ENCODE measurements at regions not wholly inside any gene's neighbourhood (a gene's known extent, or its start where the extent isn't known, plus 50 kb on each side); places are given as distances from the start of the nearest gene placed in this dataset.
"Not testable (repeated sequence)": the region's sequence is repeated elsewhere in the genome, so short reads cannot be mapped to it uniquely, and the experiment has no call there.

- DNase-seq, result no peak
- TF ChIP-seq POLR2A (IDR thresholded peaks at IDR 0.05; ENCODE audit: low read length), result no peak
- TF ChIP-seq GATA1 (IDR thresholded peaks at IDR 0.05; ENCODE audit: low read depth, low read length), result no peak
These were observed 95.1 kb upstream of the ZPLD1 start for GRCh38 chr3:102339671-102340070.

GRCh38 chr3:102346897-102347296 lies 87.9 kb upstream of the ZPLD1 start:
- no peak for DNase-seq
- no peak for TF ChIP-seq GATA1 (IDR thresholded peaks at IDR 0.05; ENCODE audit: low read depth, low read length)
- no peak for TF ChIP-seq POLR2A (IDR thresholded peaks at IDR 0.05; ENCODE audit: low read length)

GRCh38 chr3:102348904-102349303 lies 85.9 kb upstream of the ZPLD1 start:
- no peak for DNase-seq

GRCh38 chr3:102353148-102353547 lies 81.7 kb upstream of the ZPLD1 start:
- DNase-seq, result no peak
- TF ChIP-seq GATA1 (IDR thresholded peaks at IDR 0.05; ENCODE audit: low read depth, low read length) (no peak), POLR2A (IDR thresholded peaks at IDR 0.05; ENCODE audit: low read length) (no peak)

More at GRCh38 chr3:102348904-102349303, 85.9 kb upstream of the ZPLD1 start:
- no peak for TF ChIP-seq POLR2A (IDR thresholded peaks at IDR 0.05; ENCODE audit: low read length)
- no peak for TF ChIP-seq GATA1 (IDR thresholded peaks at IDR 0.05; ENCODE audit: low read depth, low read length)

GRCh38 chr3:102353805-102354204 lies 81.0 kb upstream of the ZPLD1 start:
- DNase-seq, result peak in 1 of 2 experiments; percentile 22
- TF ChIP-seq POLR2A (IDR thresholded peaks at IDR 0.05; ENCODE audit: low read length), result no peak
- TF ChIP-seq GATA1 (IDR thresholded peaks at IDR 0.05; ENCODE audit: low read depth, low read length), result no peak

- peak; percentile 32 to 70 for DNase-seq
- TF ChIP-seq GATA1 (IDR thresholded peaks at IDR 0.05; ENCODE audit: low read depth, low read length), result no peak
- no peak for TF ChIP-seq POLR2A (IDR thresholded peaks at IDR 0.05; ENCODE audit: low read length)
These were observed 79.8 kb upstream of the ZPLD1 start for GRCh38 chr3:102354818-102355515.

GRCh38 chr3:102356506-102356905 lies 78.3 kb upstream of the ZPLD1 start:
- DNase-seq, result no peak
- TF ChIP-seq POLR2A (IDR thresholded peaks at IDR 0.05; ENCODE audit: low read length) (no peak), GATA1 (IDR thresholded peaks at IDR 0.05; ENCODE audit: low read depth, low read length) (no peak)

GRCh38 chr3:102357313-102357712 lies 77.5 kb upstream of the ZPLD1 start:
- DNase-seq, result peak in 1 of 2 experiments; percentile 3

GRCh38 chr3:102360183-102360860 lies 74.5 kb upstream of the ZPLD1 start:
- TF ChIP-seq GATA1 (IDR thresholded peaks at IDR 0.05; ENCODE audit: low read depth, low read length), result no peak
- TF ChIP-seq POLR2A (IDR thresholded peaks at IDR 0.05; ENCODE audit: low read length), result no peak
- DNase-seq, result no peak

GRCh38 chr3:102361101-102361500 lies 73.7 kb upstream of the ZPLD1 start:
- TF ChIP-seq GATA1 (IDR thresholded peaks at IDR 0.05; ENCODE audit: low read depth, low read length) (no peak), POLR2A (IDR thresholded peaks at IDR 0.05; ENCODE audit: low read length) (no peak)
- DNase-seq, result no peak

GRCh38 chr3:102366116-102366515 lies 68.7 kb upstream of the ZPLD1 start:
- not testable (repeated sequence) for DNase-seq

GRCh38 chr3:102374863-102375634 lies 59.8 kb upstream of the ZPLD1 start:
- no peak for TF ChIP-seq GATA1 (IDR thresholded peaks at IDR 0.05; ENCODE audit: low read depth, low read length)
- TF ChIP-seq POLR2A (IDR thresholded peaks at IDR 0.05; ENCODE audit: low read length), result no peak
- peak in 1 of 2 experiments; percentile 14 for DNase-seq

- no peak for DNase-seq
- TF ChIP-seq GATA1 (IDR thresholded peaks at IDR 0.05; ENCODE audit: low read depth, low read length) (no peak), POLR2A (IDR thresholded peaks at IDR 0.05; ENCODE audit: low read length) (no peak)
These were observed 56.6 kb upstream of the ZPLD1 start for GRCh38 chr3:102378216-102378615.

GRCh38 chr3:102382201-102382600 lies 52.6 kb upstream of the ZPLD1 start:
- not testable (repeated sequence) for DNase-seq

All from erythroblast (primary cell).